H1 (cell line): ENCODE measurements at regions not wholly inside any gene's neighbourhood (a gene's known extent, or its start where the extent isn't known, plus 50 kb on each side); places are given as distances from the start of the nearest gene placed in this dataset.

Experiments
- EP300 ChIP-seq, 2 experiments: IDR thresholded peaks; 1 replicate in 1 of 2; 2 replicates in 1 of 2; pipeline ENCODE4 v1.6.1; 2011 to 2012; ENCODE audit warnings: low read depth in 2 of 2, low read length in 2 of 2, mild to moderate bottlenecking in 2 of 2, borderline replicate concordance in 1 of 2, inconsistent platforms in 1 of 2, moderate library complexity in 1 of 2
- RAD21 ChIP-seq, 2 experiments: IDR thresholded peaks in 1 of 2; conservative IDR thresholded peaks in 1 of 2; 2 replicates each; pipeline ENCODE4 v1.6.1; 2011; ENCODE audit warnings: low read depth in 2 of 2, low read length in 2 of 2, improper control_type of control experiment in 1 of 2, inconsistent platforms in 1 of 2, mild to moderate bottlenecking in 1 of 2, moderate library complexity in 1 of 2
- SP1 ChIP-seq: IDR thresholded peaks from 2 replicates; pipeline ENCODE4 v1.6.1; 2011; ENCODE audit warnings: low read depth, low read length
- TF ChIP-seq, protein P1 (sequence below), 3 experiments: IDR thresholded peaks; 1 replicate in 2 of 3; 2 replicates in 1 of 3; pipeline versions ENCODE4 v1.5.1 to v1.6.1; 2011; ENCODE audit warnings: low read length in 3 of 3, mild to moderate bottlenecking in 3 of 3, inconsistent platforms in 2 of 3, low read depth in 1 of 3, moderate library complexity in 1 of 3; ENCODE audit not compliant: insufficient read depth in 1 of 3; ENCODE audit errors: control extremely low read depth in 1 of 3

DNA sequence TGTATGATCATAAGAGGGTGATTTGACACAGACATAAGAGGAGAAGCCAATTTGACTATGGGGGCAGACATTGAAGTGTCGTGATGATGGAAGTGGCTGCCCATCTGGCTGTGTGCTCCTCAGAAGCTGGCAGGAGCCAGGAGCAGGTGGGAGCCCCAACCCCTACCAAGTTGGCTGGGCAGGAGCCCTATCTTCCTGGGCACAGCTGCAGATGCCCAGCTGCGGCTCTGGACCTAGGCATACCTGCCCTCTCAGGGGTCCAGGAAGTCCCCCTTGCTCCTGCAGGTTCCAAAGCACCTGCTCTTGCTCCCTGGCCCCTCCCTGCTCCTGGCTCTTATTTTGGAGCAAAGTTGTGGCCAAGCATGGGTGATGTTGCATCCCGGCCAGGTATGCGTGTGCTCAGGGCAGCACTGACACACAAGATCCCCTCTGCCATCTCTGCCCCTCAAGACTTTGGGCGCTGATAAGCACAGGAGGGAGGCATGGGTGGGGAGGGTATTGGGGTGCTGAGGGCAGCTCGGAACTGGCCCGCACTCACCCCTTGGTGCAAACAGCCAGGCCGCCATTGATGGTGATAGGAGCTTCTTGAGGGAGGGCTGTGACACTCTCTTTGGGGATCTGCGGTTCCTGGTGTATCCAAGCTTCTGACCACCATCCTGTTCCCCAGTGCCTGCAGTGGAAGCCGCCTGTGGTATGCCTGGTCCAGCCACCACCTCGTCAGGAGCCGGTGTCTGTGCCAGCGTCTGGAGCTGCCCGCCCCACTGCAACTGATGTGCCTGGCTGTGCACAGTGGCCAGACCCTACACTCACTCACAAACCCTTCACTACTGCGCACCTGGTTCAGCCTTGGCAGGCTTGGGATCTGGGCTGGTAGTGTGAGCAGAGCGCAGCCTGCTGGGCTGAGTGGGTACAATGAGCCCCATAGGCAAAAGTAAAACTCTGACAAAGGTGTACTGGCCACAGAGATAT is 230.9 kb downstream of the CDH9 start:
- TF ChIP-seq, protein P1, sequence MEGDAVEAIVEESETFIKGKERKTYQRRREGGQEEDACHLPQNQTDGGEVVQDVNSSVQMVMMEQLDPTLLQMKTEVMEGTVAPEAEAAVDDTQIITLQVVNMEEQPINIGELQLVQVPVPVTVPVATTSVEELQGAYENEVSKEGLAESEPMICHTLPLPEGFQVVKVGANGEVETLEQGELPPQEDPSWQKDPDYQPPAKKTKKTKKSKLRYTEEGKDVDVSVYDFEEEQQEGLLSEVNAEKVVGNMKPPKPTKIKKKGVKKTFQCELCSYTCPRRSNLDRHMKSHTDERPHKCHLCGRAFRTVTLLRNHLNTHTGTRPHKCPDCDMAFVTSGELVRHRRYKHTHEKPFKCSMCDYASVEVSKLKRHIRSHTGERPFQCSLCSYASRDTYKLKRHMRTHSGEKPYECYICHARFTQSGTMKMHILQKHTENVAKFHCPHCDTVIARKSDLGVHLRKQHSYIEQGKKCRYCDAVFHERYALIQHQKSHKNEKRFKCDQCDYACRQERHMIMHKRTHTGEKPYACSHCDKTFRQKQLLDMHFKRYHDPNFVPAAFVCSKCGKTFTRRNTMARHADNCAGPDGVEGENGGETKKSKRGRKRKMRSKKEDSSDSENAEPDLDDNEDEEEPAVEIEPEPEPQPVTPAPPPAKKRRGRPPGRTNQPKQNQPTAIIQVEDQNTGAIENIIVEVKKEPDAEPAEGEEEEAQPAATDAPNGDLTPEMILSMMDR (IDR thresholded peaks at IDR 0.05; ENCODE audit: control extremely low read depth in 1 of 3, insufficient read depth in 1 of 3, low read depth in 1 of 3, low read length in 3 of 3), result peak; percentile 32 to 53 (median 39); a peak in 3 of 4 replicates
- TF ChIP-seq SP1 (no peak), EP300 (IDR thresholded peaks at IDR 0.05; ENCODE audit: borderline replicate concordance in 1 of 2, low read depth in 2 of 2, low read length in 2 of 2) (no peak), RAD21 (IDR thresholded peaks at IDR 0.05 in 1 of 2, conservative IDR thresholded peaks at IDR 0.05 in 1 of 2; ENCODE audit: low read depth in 2 of 2, low read length in 2 of 2) (peak; percentile 50 to 67)
